Left kidney (tissue), 1 donor: ENCODE measurements at regions not wholly inside any gene's neighbourhood (a gene's known extent, or its start where the extent isn't known, plus 50 kb on each side); places are given as distances from the start of the nearest gene placed in this dataset.
"Not testable (repeated sequence)": the region's sequence is repeated elsewhere in the genome, so short reads cannot be mapped to it uniquely, and the experiment has no call there.

ENCODE experiments used
- DNase-seq: peaks from one replicate; pipeline ENCODE4 v3.0.0-alpha.2; 2013

DNA sequence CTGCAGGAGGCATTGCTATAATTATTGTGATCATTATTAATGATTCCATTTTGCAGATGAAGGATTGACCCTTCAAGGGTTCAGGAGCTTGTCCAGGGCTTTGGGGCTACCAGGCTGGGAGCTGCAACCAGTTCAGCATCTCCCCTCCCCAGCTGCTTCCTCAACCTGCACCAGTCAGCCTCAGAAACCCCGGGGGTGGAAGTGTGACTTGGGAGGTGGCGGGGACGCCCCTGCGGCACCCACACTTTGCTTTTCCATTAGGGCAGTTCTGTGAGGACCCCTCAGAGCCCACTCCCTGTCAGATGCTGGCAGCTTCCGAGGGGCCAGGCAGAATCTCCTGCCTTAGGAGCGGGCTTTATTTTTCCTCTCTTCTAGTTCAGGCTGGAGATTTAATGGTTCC is 85.6 kb downstream of the OLFM1 start:
- DNase-seq = no peak

DNA sequence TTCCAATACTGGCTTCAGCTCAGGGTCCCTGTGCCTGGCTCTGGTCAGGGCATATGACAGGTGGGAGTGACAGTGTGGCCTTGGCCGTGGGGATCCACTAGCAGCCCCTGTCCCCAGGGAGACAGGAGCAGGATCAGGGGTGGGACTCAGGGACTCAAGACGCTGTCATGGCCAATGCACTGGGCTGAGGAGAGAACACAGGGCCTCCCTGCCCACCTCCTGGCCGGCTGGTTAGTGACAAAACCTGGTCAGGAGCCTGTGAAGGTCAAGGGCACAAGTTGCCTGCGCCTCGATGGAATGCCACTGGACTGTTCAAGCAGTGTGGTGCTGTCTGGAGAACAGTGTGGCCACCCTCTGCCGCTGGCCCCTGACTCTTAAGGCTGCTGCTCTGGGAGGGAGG is 86.8 kb downstream of the OLFM1 start:
- DNase-seq = no peak

GRCh38 chr9:135174981-135175380 is 87.5 kb downstream of the OLFM1 start:
- no peak for DNase-seq

DNA sequence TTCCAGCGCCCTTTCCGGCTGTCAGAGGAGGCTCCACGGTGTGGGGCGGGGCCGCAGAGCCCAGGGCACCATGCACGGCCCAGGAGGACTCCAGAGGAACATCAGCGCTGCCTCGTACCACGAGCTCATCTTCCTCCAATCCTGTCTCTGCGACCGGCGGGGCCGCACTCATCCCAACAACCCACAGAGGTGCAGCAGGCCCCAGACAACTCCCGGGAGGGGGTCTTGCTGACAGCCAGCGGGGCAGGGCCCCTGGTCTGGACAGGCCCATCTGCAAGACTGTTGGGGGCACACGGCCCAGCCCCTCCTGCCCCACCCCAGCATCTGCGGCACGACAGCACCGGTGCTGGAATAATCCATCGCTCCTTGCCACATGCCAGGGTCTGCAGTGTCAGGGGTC is 88.8 kb downstream of the OLFM1 start:
- DNase-seq = no peak

DNA sequence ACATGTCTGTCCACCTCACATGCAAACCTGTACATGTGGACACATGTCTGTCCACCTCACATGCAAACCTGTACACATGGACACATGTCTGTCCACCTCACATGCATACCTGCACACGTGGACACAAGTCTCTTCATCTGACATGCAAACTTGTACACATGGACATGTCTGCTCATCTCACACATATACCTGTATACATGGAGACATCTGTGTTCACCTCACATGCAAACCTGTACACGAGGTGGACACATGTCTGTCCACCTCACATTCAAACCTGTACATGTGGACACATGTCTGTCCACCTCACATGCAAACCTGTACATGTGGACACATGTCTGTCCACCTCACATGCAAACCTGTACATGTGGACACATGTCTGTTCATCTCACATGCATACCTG is 90.1 kb downstream of the OLFM1 start:
- not testable (repeated sequence) for DNase-seq

DNA sequence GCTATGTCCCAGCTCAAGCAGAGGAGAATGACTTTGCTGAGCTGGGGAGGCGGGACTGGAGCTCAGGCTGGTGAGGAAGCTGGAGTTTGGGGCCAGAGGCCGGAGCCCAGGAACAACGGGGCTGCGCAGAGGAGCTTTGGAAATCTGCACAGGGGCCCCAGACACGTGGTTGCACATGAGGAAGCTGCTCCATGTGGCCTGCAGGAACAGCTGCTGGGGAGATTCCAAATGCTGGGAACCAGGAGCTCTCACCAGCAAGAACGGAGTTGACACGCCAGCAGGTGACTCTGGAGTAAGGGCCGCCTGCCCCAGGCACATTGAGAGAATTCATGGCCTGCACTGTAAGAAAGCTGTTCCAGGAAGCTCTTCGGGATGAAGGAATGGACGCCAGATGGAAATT is 91.0 kb downstream of the OLFM1 start:
- no peak for DNase-seq

DNA sequence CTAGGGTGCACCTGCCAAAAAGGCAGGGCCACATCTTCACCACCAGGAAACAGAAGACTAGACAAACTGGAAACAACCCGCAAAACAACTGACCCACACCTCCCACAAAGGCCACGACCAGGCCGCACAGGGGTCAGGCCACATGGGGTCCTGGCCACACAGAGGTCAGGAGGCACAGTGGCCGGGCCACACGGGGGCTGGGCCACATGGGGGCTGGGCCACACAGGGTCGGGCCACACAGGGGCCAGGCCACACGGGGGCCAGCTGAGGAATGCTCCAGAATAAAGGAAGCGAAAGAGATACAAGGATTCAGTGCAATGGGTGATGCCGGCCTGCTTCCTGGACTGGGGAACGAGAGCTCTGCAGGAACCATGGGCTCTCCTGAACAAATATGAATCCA is 91.6 kb downstream of the OLFM1 start:
- no peak for DNase-seq

- DNase-seq = no peak
Observed at GRCh38 chr9:135179976-135180375, 92.5 kb downstream of the OLFM1 start.

DNA sequence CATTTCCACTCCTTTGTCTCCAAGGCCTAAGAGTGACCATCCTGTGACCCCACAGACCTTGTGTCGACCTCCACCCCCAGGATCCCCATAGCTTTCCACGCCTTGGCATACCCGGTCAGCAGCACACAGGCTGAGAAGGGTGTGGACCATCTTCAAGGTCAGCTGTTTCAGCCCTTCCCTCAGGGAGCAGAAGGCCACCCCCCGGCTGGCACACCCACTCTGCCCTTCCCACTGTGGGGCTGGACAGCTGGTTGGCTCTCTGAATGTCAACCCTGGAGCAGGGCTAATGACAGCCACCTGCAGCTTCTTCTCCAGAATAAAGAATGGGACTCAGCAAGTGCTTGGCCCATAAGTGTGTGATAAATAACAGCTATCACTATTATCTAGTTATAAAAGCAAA is 93.1 kb downstream of the OLFM1 start:
- no peak for DNase-seq

- DNase-seq = no peak
Observed at GRCh38 chr9:135181336-135181735, 93.9 kb downstream of the OLFM1 start.

GRCh38 chr9:135181841-135182240 is 94.4 kb downstream of the OLFM1 start:
- DNase-seq = not testable (repeated sequence)

DNA sequence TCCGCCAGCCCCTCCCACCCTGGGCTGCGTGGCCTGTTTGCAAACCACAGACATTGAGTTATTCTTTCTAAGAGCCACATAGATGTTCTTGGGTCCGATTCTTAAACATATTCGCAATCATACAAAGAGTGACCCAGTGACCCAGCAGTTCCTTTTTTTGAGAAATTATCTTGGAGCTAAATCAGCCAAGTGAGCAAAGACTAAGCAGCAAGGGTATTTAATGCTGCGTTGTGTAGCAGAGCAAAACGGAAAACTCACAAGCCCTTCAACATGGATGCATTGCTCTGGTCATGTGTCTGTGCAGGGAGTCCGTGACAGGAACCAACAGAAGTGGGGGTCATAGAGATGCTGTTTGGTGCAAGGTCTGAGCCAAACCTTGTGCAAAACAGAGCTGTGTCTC is 95.6 kb downstream of the OLFM1 start:
- no peak for DNase-seq

GRCh38 chr9:135183528-135184180 is 96.2 kb downstream of the OLFM1 start:
- no peak for DNase-seq

GRCh38 chr9:135184181-135185053 is 96.9 kb downstream of the OLFM1 start:
- DNase-seq = no peak

- no peak for DNase-seq
Observed at GRCh38 chr9:135185060-135185459, 97.6 kb downstream of the OLFM1 start.

DNA sequence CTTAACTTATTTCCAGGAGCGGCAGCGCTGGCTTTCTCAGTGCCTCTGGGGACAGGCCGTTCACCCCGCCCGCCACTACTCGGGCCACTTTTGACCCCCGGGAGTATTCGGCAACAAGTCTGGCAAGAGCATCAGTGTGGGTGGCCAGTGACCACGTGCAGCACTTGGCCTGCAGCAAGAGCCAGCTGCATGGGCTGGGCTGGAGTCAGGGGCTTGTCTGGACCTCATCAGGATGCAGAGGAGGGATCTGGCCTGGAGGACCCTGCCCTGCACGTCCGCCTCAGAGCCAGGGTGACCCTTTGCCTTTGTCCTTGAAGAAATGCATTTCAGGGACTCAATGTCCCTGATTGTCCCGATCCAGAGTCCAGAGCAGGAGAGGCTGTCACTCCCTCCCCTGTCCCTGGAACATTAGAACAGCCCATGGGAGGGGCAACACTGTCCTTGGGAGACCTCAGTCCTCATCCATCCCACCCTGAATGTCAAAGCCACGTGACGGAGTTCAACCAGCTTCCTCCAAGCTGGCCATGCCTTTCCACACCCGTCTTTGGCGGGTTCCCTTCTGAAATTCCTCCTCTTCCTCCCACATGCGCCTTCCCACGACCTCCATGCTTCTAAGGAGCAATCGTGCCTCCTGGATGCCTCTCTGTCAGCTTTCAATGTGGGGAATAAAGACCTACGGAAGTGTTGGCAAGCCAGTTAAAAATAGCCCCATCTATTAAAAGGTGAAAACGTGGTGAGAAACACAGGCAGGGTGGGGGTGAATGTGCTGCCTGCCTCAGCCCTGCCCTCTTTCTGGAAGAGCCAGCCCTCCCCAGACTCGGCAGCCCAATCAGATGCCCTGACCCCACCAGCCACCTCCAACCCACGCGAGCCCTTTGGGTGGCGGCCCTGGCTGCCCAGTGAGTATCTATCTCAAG is 99.0 kb downstream of the OLFM1 start:
- no peak for DNase-seq

DNA sequence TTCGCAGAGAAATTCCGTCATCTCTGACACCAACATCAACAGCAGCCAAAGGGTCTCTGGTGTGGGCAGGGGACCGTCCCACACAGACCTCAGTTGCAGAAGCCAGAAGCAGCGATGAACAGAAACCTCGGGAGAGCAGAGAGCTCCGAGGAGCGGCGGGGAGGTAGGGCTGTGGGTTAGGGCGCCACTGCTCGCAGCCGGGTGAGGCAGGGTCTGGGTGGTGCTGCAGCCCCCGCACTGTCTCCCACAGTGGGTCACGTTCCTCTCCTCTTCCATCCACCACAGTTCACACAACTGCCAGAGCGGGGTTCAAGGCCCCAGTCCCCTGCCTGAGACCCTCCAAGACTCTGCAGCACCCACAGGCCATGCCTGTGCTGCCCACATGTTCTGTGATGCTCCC is 99.9 kb downstream of the OLFM1 start:
- DNase-seq = no peak

- no peak for DNase-seq
Observed at GRCh38 chr9:135188681-135189151, 101.2 kb downstream of the OLFM1 start.

- DNase-seq = no peak
Observed at GRCh38 chr9:135189497-135189896, 102.0 kb downstream of the OLFM1 start.

- DNase-seq = no peak
Observed at GRCh38 chr9:135190789-135191577, 103.5 kb downstream of the OLFM1 start.

GRCh38 chr9:135192686-135193085 is 105.2 kb downstream of the OLFM1 start:
- no peak for DNase-seq

DNA sequence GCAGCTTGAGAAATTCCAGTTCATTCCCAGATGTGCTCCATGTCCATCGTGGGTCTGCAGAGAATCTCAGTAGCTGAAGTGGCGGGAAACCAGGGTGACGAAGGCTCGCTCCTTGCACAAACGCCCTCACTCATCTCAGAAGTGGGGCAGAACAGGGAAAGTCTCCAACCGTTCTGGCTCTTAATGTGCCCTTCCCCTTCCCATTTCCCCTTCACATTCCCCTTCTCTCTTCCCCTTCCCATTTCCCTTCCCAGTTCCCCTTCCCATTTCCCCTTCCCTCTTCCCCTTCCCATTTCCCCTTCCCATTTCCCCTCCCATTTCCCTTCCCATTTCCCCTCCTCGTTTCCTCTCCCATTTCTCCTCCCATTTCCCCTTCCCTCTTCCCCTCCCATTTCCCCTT is 108.5 kb downstream of the OLFM1 start:
- DNase-seq = not testable (repeated sequence)
